Gastrocnemius medialis (tissue), 4 donors: ENCODE measurements at regions not wholly inside any gene's neighbourhood (a gene's known extent, or its start where the extent isn't known, plus 50 kb on each side); places are given as distances from the start of the nearest gene placed in this dataset.

Experiments used
- ATAC-seq, 2 donors: fragments of 150-250 bp; one replicate each; pipeline ENCODE4 v1.9.1; 2016
- DNase-seq, 2 donors: peaks; one replicate each; pipeline ENCODE4 v3.0.0-alpha.2; 2019
- H3K27ac ChIP-seq, 4 donors: fragments of 200-600 bp; sonication (generic); 1 replicate in 1 of 4; 2 replicates in 3 of 4; pipeline ENCODE4 v1.5.1; 2016 to 2018; ENCODE audit warnings: mild to moderate bottlenecking in 2 of 4, moderate library complexity in 1 of 4
- H3K27me3 ChIP-seq, 3 donors: fragments of 200-600 bp; sonication (generic) in 2 of 3; 1 replicate in 1 of 3; 2 replicates in 2 of 3; pipeline versions ENCODE4 v1.5.1 to v1.6.0; 2016 to 2019; ENCODE audit warnings: mild to moderate bottlenecking in 1 of 3, moderate library complexity in 1 of 3
- H3K36me3 ChIP-seq, 2 donors: fragments of 200-600 bp; sonication (generic) in 1 of 2; one replicate each; pipeline ENCODE4 v1.5.1; 2017 to 2018
- H3K4me1 ChIP-seq, 2 donors: fragments of 200-600 bp; sonication (generic) in 1 of 2; one replicate each; pipeline ENCODE4 v1.5.1; 2016 to 2017; ENCODE audit warnings: mild to moderate bottlenecking in 2 of 2
- H3K4me3 ChIP-seq, 4 donors: fragments of 200-600 bp; sonication (generic) in 3 of 4; 1 replicate in 1 of 4; 2 replicates in 3 of 4; pipeline ENCODE4 v1.5.1; 2016 to 2019; ENCODE audit warnings: mild to moderate bottlenecking in 2 of 4
- H3K9me3 ChIP-seq, 3 donors: fragments of 200-600 bp; sonication (generic) in 2 of 3; 1 replicate in 1 of 3; 2 replicates in 2 of 3; pipeline ENCODE4 v1.5.1; 2016 to 2019
- CTCF ChIP-seq, 5 experiments: fragments of 450-650 bp in 3 of 5; fragments of 200-600 bp in 2 of 5; sonication (generic) in 2 of 5; IDR thresholded peaks in 4 of 5; conservative IDR thresholded peaks in 1 of 5; 1 replicate in 4 of 5; 2 replicates in 1 of 5; pipeline ENCODE4 v1.5.1; 2016 to 2019; ENCODE audit warnings: antibody characterized with exemption in 5 of 5, mild to moderate bottlenecking in 3 of 5, moderate library complexity in 3 of 5
- POLR2A ChIP-seq, 2 donors: fragments of 450-650 bp; IDR thresholded peaks; one replicate each; pipeline ENCODE4 v1.6.1; 2017; ENCODE audit warnings: antibody characterized with exemption in 2 of 2, mild to moderate bottlenecking in 2 of 2, moderate library complexity in 2 of 2
- in situ Hi-C, 4 donors: fragments of 200-750 bp; cut with MboI; loops; one replicate each; pipeline versions ENCODE4 v1.15.0 to v1.8.0; 2017; ENCODE audit warnings: low sequenced_read_pairs in 4 of 4
- intact Hi-C: fragments of 100-400 bp; cut with DNase I; formaldehyde crosslinking; loops from one replicate; pipeline ENCODE4 v1.15.1; 2023; ENCODE audit warnings: low total_unique reads

- H3K27ac ChIP-seq = no peak overlapping the region
- TF ChIP-seq CTCF (IDR thresholded peaks at IDR 0.05 in 4 of 5, conservative IDR thresholded peaks at IDR 0.05 in 1 of 5) (no peak), POLR2A (IDR thresholded peaks at IDR 0.05) (no peak)
- no peaks in the 10 kb centered on the region for H3K27me3 ChIP-seq
- in situ Hi-C loops (no loop called here), intact Hi-C loops (no loop called here)
- no peaks in the 10 kb centered on the region for H3K9me3 ChIP-seq
- ATAC-seq (no peak), DNase-seq (no peak)
- H3K36me3 ChIP-seq = no peaks in the 10 kb centered on the region
- no peaks in the 10 kb centered on the region for H3K4me1 ChIP-seq
- H3K4me3 ChIP-seq = no peak overlapping the region
Measured at GRCh38 chr4:65839164-65839931, 169.1 kb upstream of the EPHA5 start.

- no peak for TF ChIP-seq CTCF (IDR thresholded peaks at IDR 0.05 in 4 of 5, conservative IDR thresholded peaks at IDR 0.05 in 1 of 5)
- no peak for TF ChIP-seq POLR2A (IDR thresholded peaks at IDR 0.05)
- no peak overlapping the region for H3K27ac ChIP-seq
- ATAC-seq (no peak), DNase-seq (no peak)
- in situ Hi-C loops (no loop called here), intact Hi-C loops (no loop called here)
- no peak overlapping the region for H3K4me3 ChIP-seq
- no peaks in the 10 kb centered on the region for H3K9me3 ChIP-seq
- no peaks in the 10 kb centered on the region for H3K27me3 ChIP-seq
- H3K4me1 ChIP-seq = no peaks in the 10 kb centered on the region
- no peaks in the 10 kb centered on the region for H3K36me3 ChIP-seq
Measured at GRCh38 chr4:65834707-65835106, 164.4 kb upstream of the EPHA5 start.

GRCh38 chr4:65831828-65832227 is 161.5 kb upstream of the EPHA5 start:
- intact Hi-C loops = no loop called here
- H3K9me3 ChIP-seq = no peaks in the 10 kb centered on the region
- no peaks in the 10 kb centered on the region for H3K27me3 ChIP-seq
- H3K4me1 ChIP-seq = no peaks in the 10 kb centered on the region
- ATAC-seq (no peak), DNase-seq (no peak)
- in situ Hi-C loops = no loop called here
- H3K27ac ChIP-seq = no peak overlapping the region
- H3K36me3 ChIP-seq = no peaks in the 10 kb centered on the region
- H3K4me3 ChIP-seq = no peak overlapping the region
- TF ChIP-seq POLR2A (IDR thresholded peaks at IDR 0.05) = no peak
- TF ChIP-seq CTCF (IDR thresholded peaks at IDR 0.05 in 4 of 5, conservative IDR thresholded peaks at IDR 0.05 in 1 of 5) = no peak

GRCh38 chr4:65825116-65825753 is 154.9 kb upstream of the EPHA5 start:
- Histone ChIP-seq H3K4me1 (no peaks in the 10 kb centered on the region), H3K36me3 (no peaks in the 10 kb centered on the region), H3K27ac (no peak overlapping the region), H3K9me3 (no peaks in the 10 kb centered on the region), H3K27me3 (no peaks in the 10 kb centered on the region), H3K4me3 (no peak overlapping the region)
- in situ Hi-C loops = no loop called here
- no peak for ATAC-seq
- intact Hi-C loops = no loop called here
- DNase-seq = no peak
- no peak for TF ChIP-seq CTCF (IDR thresholded peaks at IDR 0.05 in 4 of 5, conservative IDR thresholded peaks at IDR 0.05 in 1 of 5)
- no peak for TF ChIP-seq POLR2A (IDR thresholded peaks at IDR 0.05)
